D721Med (cell line): ENCODE measurements at regions not wholly inside any gene's neighbourhood (a gene's known extent, or its start where the extent isn't known, plus 50 kb on each side); places are given as distances from the start of the nearest gene placed in this dataset.

Source experiments
- DNase-seq: peaks from one replicate; pipeline ENCODE4 v3.0.0; 2011; ENCODE audit warnings: low spot score; ENCODE audit not compliant: insufficient read length
- FAIRE-seq: peaks from 2 replicates; lab custom pipeline; 2011; peaks lifted over from hg19 to GRCh38; lab: Jason Lieb, UNC
- CTCF ChIP-seq: IDR thresholded peaks from 2 replicates; pipeline ENCODE4 v1.5.1; 2012; ENCODE audit warnings: mild to moderate bottlenecking, control low read depth; ENCODE audit not compliant: insufficient read depth; ENCODE audit errors: missing control alignments

- no peak for TF ChIP-seq CTCF
- no peak for FAIRE-seq
- DNase-seq = no peak
These were observed 172.1 kb downstream of the GADD45G start for GRCh38 chr9:89776795-89777525.

GRCh38 chr9:89777544-89777943 lies 172.7 kb downstream of the GADD45G start:
- TF ChIP-seq CTCF = no peak
- DNase-seq (no peak), FAIRE-seq (no peak)

- DNase-seq = no peak
- no peak for FAIRE-seq
- TF ChIP-seq CTCF = no peak
These were observed 173.6 kb downstream of the GADD45G start for GRCh38 chr9:89778100-89779090.

GRCh38 chr9:89779405-89780203 lies 174.8 kb downstream of the GADD45G start:
- no peak for TF ChIP-seq CTCF
- DNase-seq = no peak
- no peak for FAIRE-seq

- no peak for FAIRE-seq
- no peak for TF ChIP-seq CTCF
- DNase-seq = no peak
These were observed 176.1 kb downstream of the GADD45G start for GRCh38 chr9:89780959-89781358.

GRCh38 chr9:89781838-89782540 lies 177.2 kb downstream of the GADD45G start:
- DNase-seq = no peak
- no peak for TF ChIP-seq CTCF
- no peak for FAIRE-seq
